A549 (cell line): ENCODE measurements at regions not wholly inside any gene's neighbourhood (a gene's known extent, or its start where the extent isn't known, plus 50 kb on each side); places are given as distances from the start of the nearest gene placed in this dataset.
"Not testable (repeated sequence)": the region's sequence is repeated elsewhere in the genome, so short reads cannot be mapped to it uniquely, and the experiment has no call there.

Experiments used
- ATAC-seq, 2 experiments: fragments of 200-7000 bp in 1 of 2; fragments of >200 bp in 1 of 2; cut with Nextera tagmentation in 1 of 2; cut with Tn5 transposase in 1 of 2; 3 replicates each; pipeline versions ENCODE4 v1.8.0 to v1.9.1; 2018 to 2020; ENCODE audit warnings: mild to moderate bottlenecking in 1 of 2, moderate library complexity in 1 of 2
- CTCF ChIA-PET: fragments of 300-600 bp; sonication (Branson Sonifier 250); formaldehyde crosslinking; extraction: SDS; loops from one replicate; lab custom pipeline; 2021; ENCODE audit warnings: antibody characterized with exemption, inconsistent platforms; lab: Yijun Ruan, JAX
- POLR2A ChIA-PET: fragments of 350-600 bp; formaldehyde crosslinking; extraction: SDS; loops from one replicate; lab custom pipeline; 2021; ENCODE audit warnings: antibody characterized with exemption, inconsistent platforms; lab: Yijun Ruan, JAX
- DNase-seq, 2 experiments: peaks; one replicate each; pipeline versions ENCODE4 v3.0.0 to v3.0.0-alpha.2; 2011 to 2016; ENCODE audit warnings: low read depth in 1 of 2, low spot score in 1 of 2
- FAIRE-seq: peaks from 2 replicates; lab custom pipeline; 2011; peaks lifted over from hg19 to GRCh38; lab: Jason Lieb, UNC
- H3K27ac ChIP-seq, 2 experiments: fragments of >200 bp; sonication (Bioruptor Twin); formaldehyde crosslinking; 3 replicates each; pipeline ENCODE4 v1.5.1; 2016 to 2017
- H3K4me1 ChIP-seq: fragments of >200 bp; sonication (Bioruptor Twin); formaldehyde crosslinking; 3 replicates; pipeline ENCODE4 v1.6.1; 2016
- H3K4me2 ChIP-seq: fragments of >200 bp; sonication (Bioruptor Twin); formaldehyde crosslinking; 3 replicates; pipeline ENCODE4 v1.6.1; 2016
- H3K4me3 ChIP-seq: fragments of >200 bp; sonication (Bioruptor Twin); formaldehyde crosslinking; 3 replicates; pipeline ENCODE4 v1.5.1; 2016
- H3K9me3 ChIP-seq: fragments of >200 bp; sonication (Bioruptor Twin); formaldehyde crosslinking; 3 replicates; pipeline ENCODE4 v1.6.1; 2016
- EHF ChIP-seq: fragments of 250-450 bp; sonication (Bioruptor Pico); IDR thresholded peaks from 2 replicates; pipeline ENCODE4 v1.5.0; 2020; ENCODE audit warnings: mild to moderate bottlenecking
- EHMT2 ChIP-seq: fragments of 200-600 bp; sonication (generic); IDR thresholded peaks from 2 replicates; pipeline ENCODE4 v1.6.1; 2016; ENCODE audit warnings: antibody characterized with exemption, low read depth, mild to moderate bottlenecking, moderate library complexity
- EP300 ChIP-seq, 2 experiments: fragments of >200 bp; sonication (Bioruptor Twin); formaldehyde crosslinking; IDR thresholded peaks; 2 replicates in 1 of 2; 3 replicates in 1 of 2; pipeline ENCODE4 v1.6.1; 2016 to 2017
- HEYL ChIP-seq: fragments of 250-450 bp; sonication (Bioruptor Pico); IDR thresholded peaks from 2 replicates; pipeline ENCODE4 v1.8.0; 2021; ENCODE audit warnings: mild to moderate bottlenecking, moderate library complexity
- JUN ChIP-seq, 2 experiments: fragments of >200 bp; sonication (Bioruptor Twin); formaldehyde crosslinking; IDR thresholded peaks; 2 replicates in 1 of 2; 3 replicates in 1 of 2; pipeline ENCODE4 v1.6.1; 2016 to 2017
- JUNB ChIP-seq: fragments of >200 bp; sonication (Bioruptor Twin); formaldehyde crosslinking; IDR thresholded peaks from 2 replicates; pipeline ENCODE4 v1.6.1; 2016
- KDM5A ChIP-seq: fragments of 200-600 bp; sonication (generic); IDR thresholded peaks from 2 replicates; pipeline ENCODE4 v1.6.1; 2016; ENCODE audit warnings: antibody characterized with exemption, mild to moderate bottlenecking
- PHF8 ChIP-seq: fragments of 200-600 bp; sonication (generic); IDR thresholded peaks from 2 replicates; pipeline ENCODE4 v1.6.1; 2016; ENCODE audit warnings: low read depth, mild to moderate bottlenecking, antibody characterized with exemption, moderate library complexity, borderline replicate concordance
- RCOR1 ChIP-seq: fragments of 150-350 bp; IDR thresholded peaks from 2 replicates; pipeline ENCODE4 v1.6.1; 2014; ENCODE audit warnings: antibody characterized with exemption, low read length, low read depth
- SMC3 ChIP-seq: fragments of >200 bp; sonication (Bioruptor Twin); formaldehyde crosslinking; IDR thresholded peaks from 3 replicates; pipeline ENCODE4 v1.6.1; 2018; ENCODE audit warnings: inconsistent platforms
- ZNF302 ChIP-seq: fragments of 250-450 bp; sonication (Bioruptor Pico); IDR thresholded peaks from 2 replicates; pipeline ENCODE4 v1.9.0; 2021; ENCODE audit warnings: inconsistent platforms, mild to moderate bottlenecking, moderate library complexity
- WGBS: methylation state at CpG from one replicate; pipeline ENCODE4 v1.1.6; 2017; ENCODE audit errors: missing lambda C conversion rate; 5-methylcytosine and 5-hydroxymethylcytosine counted together
- TF ChIP-seq, protein P1 (sequence below): fragments of >200 bp; sonication (Bioruptor Twin); formaldehyde crosslinking; IDR thresholded peaks from 2 replicates; pipeline ENCODE4 v1.6.1; 2016
- TF ChIP-seq, protein P2 (sequence below): IDR thresholded peaks from 2 replicates; pipeline ENCODE4 v1.6.1; 2012
- TF ChIP-seq, protein P3 (sequence below): fragments of 250-450 bp; sonication (Bioruptor Pico); IDR thresholded peaks from 2 replicates; pipeline ENCODE4 v1.5.0; 2021; ENCODE audit warnings: mild to moderate bottlenecking, moderate library complexity, borderline replicate concordance
- TF ChIP-seq, protein P4 (sequence below): IDR thresholded peaks from 2 replicates; pipeline ENCODE4 v1.6.1; 2012; ENCODE audit warnings: low read depth, borderline replicate concordance
- TF ChIP-seq, protein P5 (sequence below): IDR thresholded peaks from 2 replicates; pipeline ENCODE4 v1.6.1; 2012

DNA sequence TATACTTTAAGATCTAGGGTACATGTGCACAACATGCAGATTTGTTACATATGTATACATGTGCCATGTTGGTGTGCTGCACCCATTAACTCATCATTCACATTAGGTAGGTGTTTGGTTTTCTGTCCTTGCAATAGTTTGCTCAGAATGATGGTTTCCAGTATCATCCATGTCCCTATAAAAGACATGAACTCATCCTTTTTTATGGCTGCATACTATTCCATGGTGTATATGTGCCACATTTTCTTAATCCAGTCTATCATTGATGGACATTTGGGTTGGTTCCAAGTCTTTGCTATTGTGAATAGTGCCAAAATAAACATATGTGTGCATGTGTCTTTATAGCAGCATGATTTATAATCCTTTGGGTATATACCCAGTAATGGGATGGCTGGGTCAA, 747.1 kb upstream of the MEF2C start:
- H3K4me3 ChIP-seq, DNase-seq, ATAC-seq, H3K27ac ChIP-seq, H3K9me3 ChIP-seq, FAIRE-seq, POLR2A ChIA-PET, H3K4me2 ChIP-seq, H3K4me1 ChIP-seq, CTCF ChIA-PET: not testable (repeated sequence)

DNA sequence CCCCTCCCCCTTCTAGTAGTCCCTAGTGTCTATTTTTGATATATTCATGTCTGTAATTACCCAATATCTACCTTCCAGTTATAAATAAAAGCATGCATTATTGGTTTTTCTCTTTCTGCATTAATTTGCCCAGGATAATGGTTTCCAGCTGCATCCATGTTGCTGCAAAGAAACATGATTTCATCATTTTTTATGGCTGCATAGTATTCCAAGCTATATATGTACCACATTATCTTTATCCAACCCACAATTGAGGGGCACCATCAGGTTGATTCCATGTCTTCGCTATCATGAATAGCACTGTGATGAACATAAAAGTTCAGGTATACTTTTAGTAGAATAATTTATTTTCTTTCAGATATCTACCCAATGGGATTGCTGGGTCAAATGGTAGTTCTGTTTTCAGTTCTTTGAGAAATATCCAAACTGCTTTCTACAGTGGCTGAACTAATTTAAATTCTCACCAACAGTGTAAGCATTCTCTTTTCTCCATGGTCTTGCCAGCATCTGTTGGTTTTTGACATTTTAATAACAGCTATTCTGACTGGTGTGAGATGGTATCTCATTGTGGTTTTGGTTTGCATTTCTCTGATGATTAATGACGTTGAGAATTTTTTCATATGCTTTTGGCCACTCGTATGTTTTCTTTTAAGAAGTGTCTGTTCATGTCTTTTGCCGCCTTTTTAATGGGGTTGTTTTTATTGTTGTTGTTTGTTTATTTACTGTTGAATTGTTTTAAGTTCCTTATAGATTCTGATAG, 746.1 kb upstream of the MEF2C start:
- no peak for TF ChIP-seq JUN (IDR thresholded peaks at IDR 0.05)
- TF ChIP-seq RCOR1: no peak
- TF ChIP-seq, protein P1, sequence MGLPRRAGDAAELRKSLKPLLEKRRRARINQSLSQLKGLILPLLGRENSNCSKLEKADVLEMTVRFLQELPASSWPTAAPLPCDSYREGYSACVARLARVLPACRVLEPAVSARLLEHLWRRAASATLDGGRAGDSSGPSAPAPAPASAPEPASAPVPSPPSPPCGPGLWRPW: no peak
- TF ChIP-seq, protein P2, sequence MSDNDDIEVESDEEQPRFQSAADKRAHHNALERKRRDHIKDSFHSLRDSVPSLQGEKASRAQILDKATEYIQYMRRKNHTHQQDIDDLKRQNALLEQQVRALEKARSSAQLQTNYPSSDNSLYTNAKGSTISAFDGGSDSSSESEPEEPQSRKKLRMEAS: no peak
- TF ChIP-seq, protein P3, sequence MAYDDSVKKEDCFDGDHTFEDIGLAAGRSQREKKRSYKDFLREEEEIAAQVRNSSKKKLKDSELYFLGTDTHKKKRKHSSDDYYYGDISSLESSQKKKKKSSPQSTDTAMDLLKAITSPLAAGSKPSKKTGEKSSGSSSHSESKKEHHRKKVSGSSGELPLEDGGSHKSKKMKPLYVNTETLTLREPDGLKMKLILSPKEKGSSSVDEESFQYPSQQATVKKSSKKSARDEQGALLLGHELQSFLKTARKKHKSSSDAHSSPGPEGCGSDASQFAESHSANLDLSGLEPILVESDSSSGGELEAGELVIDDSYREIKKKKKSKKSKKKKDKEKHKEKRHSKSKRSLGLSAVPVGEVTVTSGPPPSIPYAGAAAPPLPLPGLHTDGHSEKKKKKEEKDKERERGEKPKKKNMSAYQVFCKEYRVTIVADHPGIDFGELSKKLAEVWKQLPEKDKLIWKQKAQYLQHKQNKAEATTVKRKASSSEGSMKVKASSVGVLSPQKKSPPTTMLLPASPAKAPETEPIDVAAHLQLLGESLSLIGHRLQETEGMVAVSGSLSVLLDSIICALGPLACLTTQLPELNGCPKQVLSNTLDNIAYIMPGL (CRISPR knock-in tag): no peak
- no peak for TF ChIP-seq KDM5A
- TF ChIP-seq ZNF302 (CRISPR knock-in tag): no peak
- no peak for TF ChIP-seq PHF8
- no peak for TF ChIP-seq HEYL
- no peak for TF ChIP-seq EHMT2
- no peak for TF ChIP-seq JUNB
- no peak for TF ChIP-seq SMC3
- Histone ChIP-seq H3K4me1 (no peaks in the 10 kb centered on the region), H3K27ac (no peak overlapping the region), H3K4me3 (no peak overlapping the region), H3K9me3 (no peaks in the 10 kb centered on the region; the same call in 2 of the 3 replicates), H3K4me2 (no peak overlapping the region)
- POLR2A ChIA-PET: no interaction called here
- no peak for ATAC-seq
- no peak for DNase-seq
- FAIRE-seq: no peak
- CTCF ChIA-PET: no interaction called here
- 10% methylated on average over 4 of the region's 4 CpGs for WGBS

DNA sequence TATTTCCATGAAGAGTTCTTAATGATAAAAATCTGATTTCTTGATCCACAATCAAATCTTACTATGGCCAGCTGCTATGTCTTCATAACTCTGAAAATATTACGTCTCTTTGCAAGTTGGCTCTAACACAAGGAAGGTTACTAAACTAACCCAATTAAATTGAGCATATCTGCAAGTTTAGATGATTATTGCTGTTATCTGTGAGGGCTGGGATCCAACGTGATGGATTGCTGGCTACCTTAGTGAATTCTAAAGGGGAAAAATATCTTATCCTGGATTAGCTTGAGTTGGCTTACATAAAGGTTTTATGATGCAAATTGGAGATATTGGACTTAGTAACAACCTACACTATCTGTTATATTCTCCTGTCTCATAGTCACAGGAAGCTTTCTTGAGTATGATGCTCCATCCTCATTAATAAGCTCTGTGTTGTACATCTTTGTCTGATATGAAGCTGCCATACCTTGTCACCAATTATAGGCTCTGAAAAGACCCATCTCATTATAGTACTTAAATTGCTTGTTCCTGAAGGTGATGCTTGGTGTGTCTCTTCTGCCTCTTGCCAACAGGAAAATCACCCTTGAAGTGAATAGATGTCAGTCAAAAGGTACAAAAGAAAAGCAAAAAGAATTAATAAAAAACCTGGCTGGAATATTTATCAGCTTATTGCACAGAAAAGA, 733.0 kb upstream of the MEF2C start:
- 33% methylated on average over 2 of the region's 2 CpGs for WGBS
- POLR2A ChIA-PET: no interaction called here
- H3K4me1 ChIP-seq: no peaks in the 10 kb centered on the region
- CTCF ChIA-PET: no interaction called here
- DNase-seq (no peak), ATAC-seq (no peak), FAIRE-seq (no peak)
- H3K4me3 ChIP-seq: no peak overlapping the region
- no peaks in the 10 kb centered on the region for H3K9me3 ChIP-seq
- TF ChIP-seq EP300 (IDR thresholded peaks at IDR 0.05) (no peak), EHF (no peak), ZNF302 (CRISPR knock-in tag) (no peak)
- TF ChIP-seq, protein P4, sequence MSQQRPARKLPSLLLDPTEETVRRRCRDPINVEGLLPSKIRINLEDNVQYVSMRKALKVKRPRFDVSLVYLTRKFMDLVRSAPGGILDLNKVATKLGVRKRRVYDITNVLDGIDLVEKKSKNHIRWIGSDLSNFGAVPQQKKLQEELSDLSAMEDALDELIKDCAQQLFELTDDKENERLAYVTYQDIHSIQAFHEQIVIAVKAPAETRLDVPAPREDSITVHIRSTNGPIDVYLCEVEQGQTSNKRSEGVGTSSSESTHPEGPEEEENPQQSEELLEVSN: no peak
- TF ChIP-seq, protein P5, sequence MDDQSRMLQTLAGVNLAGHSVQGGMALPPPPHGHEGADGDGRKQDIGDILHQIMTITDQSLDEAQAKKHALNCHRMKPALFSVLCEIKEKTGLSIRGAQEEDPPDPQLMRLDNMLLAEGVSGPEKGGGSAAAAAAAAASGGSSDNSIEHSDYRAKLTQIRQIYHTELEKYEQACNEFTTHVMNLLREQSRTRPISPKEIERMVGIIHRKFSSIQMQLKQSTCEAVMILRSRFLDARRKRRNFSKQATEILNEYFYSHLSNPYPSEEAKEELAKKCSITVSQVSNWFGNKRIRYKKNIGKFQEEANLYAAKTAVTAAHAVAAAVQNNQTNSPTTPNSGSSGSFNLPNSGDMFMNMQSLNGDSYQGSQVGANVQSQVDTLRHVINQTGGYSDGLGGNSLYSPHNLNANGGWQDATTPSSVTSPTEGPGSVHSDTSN: no peak
- no peak overlapping the region for H3K27ac ChIP-seq
- H3K4me2 ChIP-seq: no peak overlapping the region
